HEK293 (cell line): ENCODE measurements at regions not wholly inside any gene's neighbourhood (a gene's known extent, or its start where the extent isn't known, plus 50 kb on each side); places are given as distances from the start of the nearest gene placed in this dataset.

Source experiments
- CTCF ChIA-PET: fragments of 350-600 bp; formaldehyde crosslinking; extraction: SDS; loops from one replicate; lab custom pipeline; 2021; ENCODE audit warnings: antibody characterized with exemption; lab: Yijun Ruan, JAX
- POLR2A ChIA-PET: fragments of 300-600 bp; formaldehyde crosslinking; extraction: SDS; loops from one replicate; lab custom pipeline; 2020; ENCODE audit warnings: antibody characterized with exemption, inconsistent platforms; lab: Yijun Ruan, JAX
- H3K27ac ChIP-seq: fragments of 200-500 bp; sonication (Bioruptor generic); 2 replicates; pipeline ENCODE4 v1.5.1; 2014; ENCODE audit warnings: low read depth, low read length, control low read depth, inconsistent platforms; ENCODE audit errors: extremely low read depth
- H3K36me3 ChIP-seq, 2 experiments: fragments of 200-500 bp in 1 of 2; sonication (Bioruptor generic) in 1 of 2; 1 replicate in 1 of 2; 2 replicates in 1 of 2; pipeline ENCODE4 v1.5.1; 2014 to 2017; ENCODE audit warnings: inconsistent platforms in 2 of 2, low read length in 2 of 2; ENCODE audit not compliant: control insufficient read depth in 2 of 2, insufficient read depth in 1 of 2
- H3K4me1 ChIP-seq: fragments of 200-500 bp; sonication (Bioruptor generic); 2 replicates; pipeline ENCODE4 v1.5.1; 2014; ENCODE audit warnings: mild to moderate bottlenecking, low read length, inconsistent platforms; ENCODE audit not compliant: control insufficient read depth, insufficient read depth
- H3K4me3 ChIP-seq: 2 replicates; pipeline ENCODE4 v1.5.1; 2011; ENCODE audit warnings: low read depth, mild to moderate bottlenecking, control low read depth, low read length, moderate library complexity
- H3K9me3 ChIP-seq: fragments of 200-500 bp; sonication (Bioruptor generic); 2 replicates; pipeline ENCODE4 v1.5.1; 2014; ENCODE audit warnings: low read depth, low read length, inconsistent platforms; ENCODE audit not compliant: control insufficient read depth, insufficient read depth
- AEBP2 ChIP-seq: fragments of 450-650 bp; formaldehyde crosslinking; IDR thresholded peaks from 2 replicates; pipeline ENCODE4 v1.5.1; 2016; ENCODE audit warnings: missing biosample characterization, missing genetic modification characterization, borderline replicate concordance
- BCL11B ChIP-seq: fragments of 450-650 bp; formaldehyde crosslinking; IDR thresholded peaks from 2 replicates; pipeline ENCODE4 v1.5.1; 2016; ENCODE audit warnings: low read depth, missing biosample characterization, missing genetic modification characterization
- KLF1 ChIP-seq: fragments of 450-650 bp; formaldehyde crosslinking; IDR thresholded peaks from 2 replicates; pipeline ENCODE4 v1.5.1; 2016; ENCODE audit warnings: missing biosample characterization, missing genetic modification characterization
- PRDM1 ChIP-seq: fragments of 450-650 bp; formaldehyde crosslinking; IDR thresholded peaks from 2 replicates; pipeline ENCODE4; 2016; ENCODE audit warnings: missing biosample characterization, missing genetic modification characterization
- SALL2 ChIP-seq: fragments of 450-650 bp; formaldehyde crosslinking; IDR thresholded peaks from 2 replicates; pipeline ENCODE4 v1.5.0; 2017; ENCODE audit warnings: missing biosample characterization, mild to moderate bottlenecking, missing genetic modification characterization, borderline replicate concordance
- SCRT2 ChIP-seq: fragments of 450-650 bp; formaldehyde crosslinking; IDR thresholded peaks from 2 replicates; pipeline ENCODE4 v1.5.1; 2016; ENCODE audit warnings: missing biosample characterization, missing genetic modification characterization
- SP2 ChIP-seq: fragments of 450-650 bp; formaldehyde crosslinking; IDR thresholded peaks from 2 replicates; pipeline ENCODE4 v1.5.1; 2016; ENCODE audit warnings: missing biosample characterization, missing genetic modification characterization
- ZNF184 ChIP-seq: fragments of 450-650 bp; IDR thresholded peaks from 2 replicates; pipeline ENCODE4 v1.5.1; 2018; ENCODE audit warnings: missing biosample characterization, mild to moderate bottlenecking, missing genetic modification characterization
- ZNF2 ChIP-seq: fragments of 450-650 bp; formaldehyde crosslinking; IDR thresholded peaks from 2 replicates; pipeline ENCODE4 v1.5.1; 2016; ENCODE audit warnings: missing biosample characterization, missing genetic modification characterization
- ZNF239 ChIP-seq: fragments of 450-650 bp; formaldehyde crosslinking; IDR thresholded peaks from 2 replicates; pipeline ENCODE4 v1.5.1; 2016; ENCODE audit warnings: missing biosample characterization, missing genetic modification characterization
- ZNF26 ChIP-seq: fragments of 450-650 bp; formaldehyde crosslinking; IDR thresholded peaks from 2 replicates; pipeline ENCODE4 v1.5.1; 2016; ENCODE audit warnings: missing biosample characterization, missing genetic modification characterization
- ZNF280C ChIP-seq: fragments of 450-650 bp; formaldehyde crosslinking; IDR thresholded peaks from 2 replicates; pipeline ENCODE4 v1.5.1; 2016; ENCODE audit warnings: missing biosample characterization, missing genetic modification characterization
- ZNF292 ChIP-seq: fragments of 450-650 bp; formaldehyde crosslinking; IDR thresholded peaks from 2 replicates; pipeline ENCODE4 v1.5.1; 2016; ENCODE audit warnings: low read depth, missing biosample characterization, missing genetic modification characterization, borderline replicate concordance
- ZNF350 ChIP-seq: fragments of 450-650 bp; formaldehyde crosslinking; IDR thresholded peaks from 2 replicates; pipeline ENCODE4 v1.5.0; 2017; ENCODE audit warnings: missing biosample characterization, mild to moderate bottlenecking, missing genetic modification characterization
- ZNF394 ChIP-seq: fragments of 450-650 bp; formaldehyde crosslinking; IDR thresholded peaks from 2 replicates; pipeline ENCODE4 v1.5.1; 2016; ENCODE audit warnings: missing biosample characterization, missing genetic modification characterization, mild to moderate bottlenecking, moderate library complexity, borderline replicate concordance
- ZNF423 ChIP-seq: fragments of 450-650 bp; formaldehyde crosslinking; IDR thresholded peaks from 2 replicates; pipeline ENCODE4 v1.5.1; 2016; ENCODE audit warnings: missing biosample characterization, missing genetic modification characterization
- ZNF560 ChIP-seq: fragments of 450-650 bp; formaldehyde crosslinking; IDR thresholded peaks from 2 replicates; pipeline ENCODE4 v1.5.1; 2017; ENCODE audit warnings: missing biosample characterization, missing genetic modification characterization, borderline replicate concordance
- ZNF585B ChIP-seq: fragments of 450-650 bp; formaldehyde crosslinking; IDR thresholded peaks from 2 replicates; pipeline ENCODE4 v1.5.1; 2016; ENCODE audit warnings: missing biosample characterization, missing genetic modification characterization
- ZNF600 ChIP-seq: fragments of 450-650 bp; formaldehyde crosslinking; IDR thresholded peaks from 2 replicates; pipeline ENCODE4 v1.5.1; 2016; ENCODE audit warnings: missing biosample characterization, missing genetic modification characterization
- ZNF621 ChIP-seq: fragments of 450-650 bp; formaldehyde crosslinking; IDR thresholded peaks from 2 replicates; pipeline ENCODE4 v1.5.1; 2017; ENCODE audit warnings: missing biosample characterization, missing genetic modification characterization
- ZNF692 ChIP-seq: fragments of 450-650 bp; formaldehyde crosslinking; IDR thresholded peaks from 2 replicates; pipeline ENCODE4 v1.5.1; 2016; ENCODE audit warnings: missing biosample characterization, missing genetic modification characterization
- ZNF785 ChIP-seq: fragments of 450-650 bp; formaldehyde crosslinking; IDR thresholded peaks from 2 replicates; pipeline ENCODE4 v1.5.1; 2016; ENCODE audit warnings: missing biosample characterization, missing genetic modification characterization
- ZNF792 ChIP-seq: fragments of 450-650 bp; formaldehyde crosslinking; IDR thresholded peaks from 2 replicates; pipeline ENCODE4 v1.5.1; 2016; ENCODE audit warnings: missing biosample characterization, missing genetic modification characterization
- ZSCAN16 ChIP-seq: fragments of 450-650 bp; formaldehyde crosslinking; IDR thresholded peaks from 2 replicates; pipeline ENCODE4 v1.5.1; 2016; ENCODE audit warnings: missing biosample characterization, missing genetic modification characterization

- TF ChIP-seq SP2 (tag by site-specific recombination) (no peak), ZNF184 (tag by site-specific recombination) (no peak), BCL11B (no peak), ZNF239 (no peak), SALL2 (tag by site-specific recombination) (no peak), KLF1 (tag by site-specific recombination) (no peak), ZNF785 (tag by site-specific recombination) (no peak), ZNF585B (tag by site-specific recombination) (no peak), PRDM1 (tag by site-specific recombination) (no peak), ZNF350 (tag by site-specific recombination) (no peak)
- Histone ChIP-seq H3K9me3 (no peaks in the 10 kb centered on the region), H3K27ac (no peak overlapping the region), H3K36me3 (no peaks in the 10 kb centered on the region), H3K4me1 (no peaks in the 10 kb centered on the region), H3K4me3 (no peak overlapping the region)
- CTCF ChIA-PET = interaction anchor here (0.9 to 1.3 kb wide), 4 partner anchors 11 to 1117 kb away, joined by 3 to 5 read pairs (median 4); a partner anchor contains a TSS
- POLR2A ChIA-PET = no interaction called here
These were observed 90.7 kb upstream of the CSF3R start for GRCh38 chr1:36573445-36573844.

- TF ChIP-seq ZNF621 (tag by site-specific recombination) = no peak
- no peak for TF ChIP-seq ZNF2 (tag by site-specific recombination)
- TF ChIP-seq ZNF292 = no peak
- no peak for TF ChIP-seq ZNF423 (tag by site-specific recombination)
- TF ChIP-seq ZNF26 (tag by site-specific recombination) = no peak
- no peak for TF ChIP-seq ZNF692 (tag by site-specific recombination)
- no peak for TF ChIP-seq ZSCAN16
- TF ChIP-seq ZNF600 (tag by site-specific recombination) = no peak
- no peak for TF ChIP-seq ZNF394 (tag by site-specific recombination)
- TF ChIP-seq, all 188 proteins: peak for 0
- H3K36me3 ChIP-seq = no peaks in the 10 kb centered on the region
- CTCF ChIA-PET = interaction anchor here (1.0 to 1.8 kb wide), 2 partner anchors 19 to 881 kb away, joined by 3 to 5 read pairs; no protein-coding TSS in a partner anchor
- POLR2A ChIA-PET = no interaction called here
- no peaks in the 10 kb centered on the region for H3K4me1 ChIP-seq
- no peak overlapping the region for H3K27ac ChIP-seq
- no peaks in the 10 kb centered on the region for H3K9me3 ChIP-seq
- no peak overlapping the region for H3K4me3 ChIP-seq
These were observed 90.2 kb upstream of the CSF3R start for GRCh38 chr1:36572906-36573305.

GRCh38 chr1:36572142-36572715 is 89.5 kb upstream of the CSF3R start:
- H3K4me1 ChIP-seq = no peaks in the 10 kb centered on the region
- H3K36me3 ChIP-seq = no peaks in the 10 kb centered on the region
- ChIA-PET POLR2A (interaction anchor here (0.6 kb wide), 1 partner anchor 15 kb away, joined by 3 read pairs; no protein-coding TSS in a partner anchor), CTCF (interaction anchor here (0.5 to 1.8 kb wide), 6 partner anchors 18 to 1014 kb away, joined by 3 to 5 read pairs (median 3); no protein-coding TSS in a partner anchor)
- no peak overlapping the region for H3K4me3 ChIP-seq
- no peak overlapping the region for H3K27ac ChIP-seq
- H3K9me3 ChIP-seq = no peaks in the 10 kb centered on the region
- no peak for TF ChIP-seq ZNF560 (tag by site-specific recombination)
- no peak for TF ChIP-seq AEBP2
- TF ChIP-seq ZNF792 = no peak
- peak; percentile 38; the same call in 1 of the 2 replicates for TF ChIP-seq SCRT2 (tag by site-specific recombination)
- no peak for TF ChIP-seq ZNF280C (tag by site-specific recombination)
